Mammary epithelial cell (primary cell): ENCODE measurements at regions not wholly inside any gene's neighbourhood (a gene's known extent, or its start where the extent isn't known, plus 50 kb on each side); places are given as distances from the start of the nearest gene placed in this dataset.

Source experiments
- EZH2 ChIP-seq: IDR thresholded peaks from 2 replicates; pipeline ENCODE4 v1.6.1; 2012; ENCODE audit warnings: low read length, inconsistent platforms, borderline replicate concordance
- TF ChIP-seq, protein P1 (sequence below), 2 donors: IDR thresholded peaks in 1 of 2; conservative IDR thresholded peaks in 1 of 2; 2 replicates each; pipeline ENCODE4 v1.5.1; 2011 to 2012; ENCODE audit warnings: inconsistent platforms in 2 of 2, low read length in 2 of 2, mild to moderate bottlenecking in 2 of 2, control low read depth in 1 of 2, low read depth in 1 of 2; ENCODE audit not compliant: insufficient read depth in 1 of 2; ENCODE audit errors: extremely low read depth in 1 of 2

DNA sequence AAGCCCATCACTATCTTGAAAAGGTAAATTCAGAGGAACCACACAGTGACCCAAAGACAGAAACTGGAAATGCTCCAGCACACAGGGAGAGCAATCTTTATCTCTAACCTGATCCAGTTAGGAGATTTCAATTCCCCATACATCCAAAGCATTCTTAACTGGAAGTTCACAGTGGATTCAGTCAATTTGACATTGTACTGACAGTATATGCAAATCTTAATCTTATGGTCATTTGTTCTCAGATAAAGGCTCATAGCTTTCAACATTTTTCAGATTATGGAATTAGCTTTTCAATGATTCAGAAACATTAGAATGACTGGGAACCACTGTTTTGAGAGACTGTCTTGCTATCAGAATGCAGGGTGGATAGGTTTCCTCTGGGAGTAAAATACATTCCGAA lies 1455.6 kb downstream of the OLFM4 start:
- TF ChIP-seq, protein P1, sequence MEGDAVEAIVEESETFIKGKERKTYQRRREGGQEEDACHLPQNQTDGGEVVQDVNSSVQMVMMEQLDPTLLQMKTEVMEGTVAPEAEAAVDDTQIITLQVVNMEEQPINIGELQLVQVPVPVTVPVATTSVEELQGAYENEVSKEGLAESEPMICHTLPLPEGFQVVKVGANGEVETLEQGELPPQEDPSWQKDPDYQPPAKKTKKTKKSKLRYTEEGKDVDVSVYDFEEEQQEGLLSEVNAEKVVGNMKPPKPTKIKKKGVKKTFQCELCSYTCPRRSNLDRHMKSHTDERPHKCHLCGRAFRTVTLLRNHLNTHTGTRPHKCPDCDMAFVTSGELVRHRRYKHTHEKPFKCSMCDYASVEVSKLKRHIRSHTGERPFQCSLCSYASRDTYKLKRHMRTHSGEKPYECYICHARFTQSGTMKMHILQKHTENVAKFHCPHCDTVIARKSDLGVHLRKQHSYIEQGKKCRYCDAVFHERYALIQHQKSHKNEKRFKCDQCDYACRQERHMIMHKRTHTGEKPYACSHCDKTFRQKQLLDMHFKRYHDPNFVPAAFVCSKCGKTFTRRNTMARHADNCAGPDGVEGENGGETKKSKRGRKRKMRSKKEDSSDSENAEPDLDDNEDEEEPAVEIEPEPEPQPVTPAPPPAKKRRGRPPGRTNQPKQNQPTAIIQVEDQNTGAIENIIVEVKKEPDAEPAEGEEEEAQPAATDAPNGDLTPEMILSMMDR (conservative IDR thresholded peaks at IDR 0.05 in 1 of 2, IDR thresholded peaks at IDR 0.05 in 1 of 2; ENCODE audit: extremely low read depth in 1 of 2, insufficient read depth in 1 of 2, low read depth in 1 of 2, low read length in 2 of 2), result no peak
- TF ChIP-seq EZH2, result no peak
